ENCODE measurements at regions not wholly inside any gene's neighbourhood (a gene's known extent, or its start where the extent isn't known, plus 50 kb on each side); places are given as distances from the start of the nearest gene placed in this dataset.

GRCh38 chr10:52678611-52679010 lies 94.0 kb downstream of the MBL2 start:
- H3K27ac ChIP-seq = no peak overlapping the region
- TF ChIP-seq ZFX (IDR thresholded peaks at IDR 0.05) (no peak), CTCF (conservative IDR thresholded peaks at IDR 0.05) (no peak)

- no peak for TF ChIP-seq CTCF (conservative IDR thresholded peaks at IDR 0.05)
- no peak for TF ChIP-seq ZFX (IDR thresholded peaks at IDR 0.05)
- no peak overlapping the region for H3K27ac ChIP-seq
Observed at GRCh38 chr10:52679117-52679516, 93.5 kb downstream of the MBL2 start.

GRCh38 chr10:52682766-52683165 lies 89.8 kb downstream of the MBL2 start:
- no peak for TF ChIP-seq ZFX (IDR thresholded peaks at IDR 0.05)
- TF ChIP-seq CTCF (conservative IDR thresholded peaks at IDR 0.05) = no peak
- no peak overlapping the region; the same call in 1 of the 2 replicates for H3K27ac ChIP-seq

GRCh38 chr10:52683776-52684175 lies 88.8 kb downstream of the MBL2 start:
- TF ChIP-seq ZFX (IDR thresholded peaks at IDR 0.05) = no peak
- H3K27ac ChIP-seq = no peak overlapping the region

GRCh38 chr10:52688899-52689298 lies 83.7 kb downstream of the MBL2 start:
- TF ChIP-seq ZFX (IDR thresholded peaks at IDR 0.05) (no peak), CTCF (conservative IDR thresholded peaks at IDR 0.05) (no peak)
- no peak overlapping the region for H3K27ac ChIP-seq

GRCh38 chr10:52696232-52696631 lies 76.4 kb downstream of the MBL2 start:
- no peak for TF ChIP-seq ZFX (IDR thresholded peaks at IDR 0.05)
- no peak for TF ChIP-seq CTCF (conservative IDR thresholded peaks at IDR 0.05)
- H3K27ac ChIP-seq = no peak overlapping the region

- no peak overlapping the region for H3K27ac ChIP-seq
- TF ChIP-seq ZFX (IDR thresholded peaks at IDR 0.05) (no peak), CTCF (conservative IDR thresholded peaks at IDR 0.05) (no peak)
Observed at GRCh38 chr10:52701647-52702046, 70.9 kb downstream of the MBL2 start.

GRCh38 chr10:52703451-52703850 lies 69.1 kb downstream of the MBL2 start:
- TF ChIP-seq CTCF (conservative IDR thresholded peaks at IDR 0.05) = no peak
- no peak for TF ChIP-seq ZFX (IDR thresholded peaks at IDR 0.05)
- no peak overlapping the region for H3K27ac ChIP-seq

All from C4-2B (cell line).